Neural cell (in vitro differentiated cells): ENCODE measurements at regions not wholly inside any gene's neighbourhood (a gene's known extent, or its start where the extent isn't known, plus 50 kb on each side); places are given as distances from the start of the nearest gene placed in this dataset.

Experiments used
- H2AFZ ChIP-seq: fragments of 200-600, 300-800 bp; sonication (generic), shearing (Covaris generic); 2 replicates; pipeline ENCODE4 v1.6.0; 2014; ENCODE audit warnings: low read depth, mild to moderate bottlenecking, antibody characterized with exemption, low read length, moderate library complexity
- H3F3A ChIP-seq: fragments of 200-600 bp; shearing (Covaris generic); 2 replicates; pipeline ENCODE4 v1.6.1; 2016; ENCODE audit warnings: mild to moderate bottlenecking, moderate library complexity, mixed read lengths, antibody characterized with exemption, low read length; ENCODE audit not compliant: insufficient read depth, poor library complexity, severe bottlenecking
- H3K27ac ChIP-seq: fragments of 200-600, 300-800 bp; sonication (generic), shearing (Covaris generic); 2 replicates; pipeline ENCODE4 v1.5.1; 2014; ENCODE audit warnings: mild to moderate bottlenecking, low read length, moderate library complexity
- H3K27me3 ChIP-seq: fragments of 300-800, 200-600 bp; sonication (generic), shearing (Covaris generic); 2 replicates; pipeline ENCODE4 v1.6.0; 2014; ENCODE audit warnings: mild to moderate bottlenecking, low read depth, low read length, moderate library complexity; ENCODE audit not compliant: insufficient read depth
- H3K36me3 ChIP-seq: fragments of 300-800, 200-600 bp; sonication (generic), shearing (Covaris generic); 2 replicates; pipeline ENCODE4 v1.5.1; 2014; ENCODE audit warnings: mild to moderate bottlenecking, antibody characterized with exemption, low read length, moderate library complexity; ENCODE audit not compliant: insufficient read depth
- H3K4me2 ChIP-seq: fragments of 300-800, 200-600 bp; sonication (generic), shearing (Covaris generic); 2 replicates; pipeline ENCODE4 v1.6.0; 2014; ENCODE audit warnings: mild to moderate bottlenecking, low read length
- H3K4me3 ChIP-seq: fragments of 300-800, 200-600 bp; sonication (generic), shearing (Covaris generic); 2 replicates; pipeline ENCODE4 v1.5.1; 2014; ENCODE audit warnings: mild to moderate bottlenecking, low read length, moderate library complexity
- H3K79me2 ChIP-seq: fragments of 200-600 bp; shearing (Covaris generic); replicated peaks from 2 replicates; pipeline ENCODE4 v1.6.0; 2014; ENCODE audit warnings: mild to moderate bottlenecking, low read length, moderate library complexity; ENCODE audit not compliant: insufficient read depth
- H3K9ac ChIP-seq: fragments of 300-800, 200-600 bp; sonication (generic), shearing (Covaris generic); 2 replicates; pipeline ENCODE4 v1.6.1; 2016; ENCODE audit warnings: mild to moderate bottlenecking, low read length, mixed read lengths
- H3K9me2 ChIP-seq: fragments of 200-600 bp; shearing (Covaris generic); 2 replicates; pipeline ENCODE4 v1.6.1; 2016; ENCODE audit warnings: mild to moderate bottlenecking, low read length, mixed read lengths; ENCODE audit not compliant: insufficient read depth
- H3K9me3 ChIP-seq: fragments of 200-600, 300-800 bp; sonication (generic), shearing (Covaris generic); 2 replicates; pipeline ENCODE4 v1.6.1; 2016; ENCODE audit warnings: mild to moderate bottlenecking, mixed run types, low read length, moderate library complexity, mixed read lengths
- H4K20me1 ChIP-seq: fragments of 200-600 bp; shearing (Covaris generic); 2 replicates; pipeline ENCODE4 v1.6.1; 2016; ENCODE audit warnings: mild to moderate bottlenecking, mixed run types; ENCODE audit not compliant: insufficient read depth
- EP300 ChIP-seq: fragments of 450-650 bp; conservative IDR thresholded peaks from 2 replicates; pipeline ENCODE4 v1.6.1; 2014; ENCODE audit warnings: antibody characterized with exemption, mild to moderate bottlenecking, moderate library complexity; ENCODE audit not compliant: poor library complexity, severe bottlenecking
- EZH2 ChIP-seq: fragments of 200-600, 300-800 bp; shearing (Covaris generic), sonication (generic); IDR thresholded peaks from 2 replicates; pipeline ENCODE4 v1.6.1; 2014; ENCODE audit warnings: antibody characterized with exemption, low read length, borderline replicate concordance, mild to moderate bottlenecking; ENCODE audit not compliant: insufficient read depth, poor library complexity, severe bottlenecking
- MXI1 ChIP-seq: fragments of 450-650 bp; conservative IDR thresholded peaks from 2 replicates; pipeline ENCODE4 v1.6.1; 2014; ENCODE audit warnings: antibody characterized with exemption, mild to moderate bottlenecking; ENCODE audit not compliant: poor library complexity, severe bottlenecking
- POLR2AphosphoS5 ChIP-seq: IDR thresholded peaks from 2 replicates; pipeline ENCODE4 v1.6.1; 2012
- RAD21 ChIP-seq: fragments of 450-650 bp; conservative IDR thresholded peaks from 2 replicates; pipeline ENCODE4 v1.6.1; 2014; ENCODE audit warnings: antibody characterized with exemption, mild to moderate bottlenecking, moderate library complexity
- SMC3 ChIP-seq: fragments of 450-650 bp; conservative IDR thresholded peaks from 2 replicates; pipeline ENCODE4 v1.6.1; 2014; ENCODE audit warnings: antibody characterized with exemption, mild to moderate bottlenecking, moderate library complexity; ENCODE audit not compliant: poor library complexity
- TAF1 ChIP-seq: IDR thresholded peaks from 2 replicates; pipeline ENCODE4 v1.6.1; 2012; ENCODE audit warnings: low read depth
- TF ChIP-seq, protein P1 (sequence below): fragments of 450-650 bp; IDR thresholded peaks from 2 replicates; pipeline ENCODE4 v1.5.1; 2014; ENCODE audit warnings: antibody characterized with exemption, mild to moderate bottlenecking, moderate library complexity; ENCODE audit not compliant: poor library complexity, severe bottlenecking
- TF ChIP-seq, protein P2 (sequence below): IDR thresholded peaks from 2 replicates; pipeline ENCODE4 v1.6.1; 2012; ENCODE audit warnings: borderline replicate concordance

DNA sequence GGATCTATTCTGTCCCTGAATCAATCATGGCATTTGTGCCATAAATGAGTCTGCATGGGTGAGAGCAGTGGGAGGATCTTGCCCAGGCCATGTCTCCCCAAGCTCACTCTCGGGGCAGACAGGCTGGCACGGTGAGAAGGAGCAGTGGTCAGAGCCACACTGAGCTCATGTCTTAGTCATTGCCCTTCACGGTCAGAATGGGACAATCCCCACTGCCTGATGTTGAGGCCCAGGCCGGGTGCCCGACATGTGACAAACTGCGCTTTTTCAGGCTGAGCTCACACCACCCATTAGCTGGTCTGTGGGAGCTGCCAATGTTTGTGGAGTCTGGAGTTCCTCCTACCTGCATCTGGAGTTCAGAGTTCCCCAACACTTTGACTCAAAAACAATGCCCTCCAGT, 481.9 kb downstream of the COG6 start:
- Histone ChIP-seq H4K20me1 (no peaks in the 10 kb centered on the region), H2AFZ (no peak overlapping the region), H3K9ac (no peak overlapping the region), H3K79me2 (no peaks in the 10 kb centered on the region), H3K27ac (no peak overlapping the region), H3K9me2 (no peaks in the 10 kb centered on the region), H3F3A (no peaks in the 10 kb centered on the region), H3K4me2 (no peak overlapping the region), H3K4me3 (no peak overlapping the region), H3K36me3 (no peaks in the 10 kb centered on the region), H3K27me3 (no peaks in the 10 kb centered on the region), H3K9me3 (no peaks in the 10 kb centered on the region)
- TF ChIP-seq EZH2 (no peak), MXI1 (no peak), RAD21 (no peak), TAF1 (no peak), EP300 (no peak), SMC3 (no peak), POLR2AphosphoS5 (no peak)
- TF ChIP-seq, protein P1, sequence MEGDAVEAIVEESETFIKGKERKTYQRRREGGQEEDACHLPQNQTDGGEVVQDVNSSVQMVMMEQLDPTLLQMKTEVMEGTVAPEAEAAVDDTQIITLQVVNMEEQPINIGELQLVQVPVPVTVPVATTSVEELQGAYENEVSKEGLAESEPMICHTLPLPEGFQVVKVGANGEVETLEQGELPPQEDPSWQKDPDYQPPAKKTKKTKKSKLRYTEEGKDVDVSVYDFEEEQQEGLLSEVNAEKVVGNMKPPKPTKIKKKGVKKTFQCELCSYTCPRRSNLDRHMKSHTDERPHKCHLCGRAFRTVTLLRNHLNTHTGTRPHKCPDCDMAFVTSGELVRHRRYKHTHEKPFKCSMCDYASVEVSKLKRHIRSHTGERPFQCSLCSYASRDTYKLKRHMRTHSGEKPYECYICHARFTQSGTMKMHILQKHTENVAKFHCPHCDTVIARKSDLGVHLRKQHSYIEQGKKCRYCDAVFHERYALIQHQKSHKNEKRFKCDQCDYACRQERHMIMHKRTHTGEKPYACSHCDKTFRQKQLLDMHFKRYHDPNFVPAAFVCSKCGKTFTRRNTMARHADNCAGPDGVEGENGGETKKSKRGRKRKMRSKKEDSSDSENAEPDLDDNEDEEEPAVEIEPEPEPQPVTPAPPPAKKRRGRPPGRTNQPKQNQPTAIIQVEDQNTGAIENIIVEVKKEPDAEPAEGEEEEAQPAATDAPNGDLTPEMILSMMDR, result no peak
- TF ChIP-seq, protein P2, sequence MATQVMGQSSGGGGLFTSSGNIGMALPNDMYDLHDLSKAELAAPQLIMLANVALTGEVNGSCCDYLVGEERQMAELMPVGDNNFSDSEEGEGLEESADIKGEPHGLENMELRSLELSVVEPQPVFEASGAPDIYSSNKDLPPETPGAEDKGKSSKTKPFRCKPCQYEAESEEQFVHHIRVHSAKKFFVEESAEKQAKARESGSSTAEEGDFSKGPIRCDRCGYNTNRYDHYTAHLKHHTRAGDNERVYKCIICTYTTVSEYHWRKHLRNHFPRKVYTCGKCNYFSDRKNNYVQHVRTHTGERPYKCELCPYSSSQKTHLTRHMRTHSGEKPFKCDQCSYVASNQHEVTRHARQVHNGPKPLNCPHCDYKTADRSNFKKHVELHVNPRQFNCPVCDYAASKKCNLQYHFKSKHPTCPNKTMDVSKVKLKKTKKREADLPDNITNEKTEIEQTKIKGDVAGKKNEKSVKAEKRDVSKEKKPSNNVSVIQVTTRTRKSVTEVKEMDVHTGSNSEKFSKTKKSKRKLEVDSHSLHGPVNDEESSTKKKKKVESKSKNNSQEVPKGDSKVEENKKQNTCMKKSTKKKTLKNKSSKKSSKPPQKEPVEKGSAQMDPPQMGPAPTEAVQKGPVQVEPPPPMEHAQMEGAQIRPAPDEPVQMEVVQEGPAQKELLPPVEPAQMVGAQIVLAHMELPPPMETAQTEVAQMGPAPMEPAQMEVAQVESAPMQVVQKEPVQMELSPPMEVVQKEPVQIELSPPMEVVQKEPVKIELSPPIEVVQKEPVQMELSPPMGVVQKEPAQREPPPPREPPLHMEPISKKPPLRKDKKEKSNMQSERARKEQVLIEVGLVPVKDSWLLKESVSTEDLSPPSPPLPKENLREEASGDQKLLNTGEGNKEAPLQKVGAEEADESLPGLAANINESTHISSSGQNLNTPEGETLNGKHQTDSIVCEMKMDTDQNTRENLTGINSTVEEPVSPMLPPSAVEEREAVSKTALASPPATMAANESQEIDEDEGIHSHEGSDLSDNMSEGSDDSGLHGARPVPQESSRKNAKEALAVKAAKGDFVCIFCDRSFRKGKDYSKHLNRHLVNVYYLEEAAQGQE, result no peak

DNA sequence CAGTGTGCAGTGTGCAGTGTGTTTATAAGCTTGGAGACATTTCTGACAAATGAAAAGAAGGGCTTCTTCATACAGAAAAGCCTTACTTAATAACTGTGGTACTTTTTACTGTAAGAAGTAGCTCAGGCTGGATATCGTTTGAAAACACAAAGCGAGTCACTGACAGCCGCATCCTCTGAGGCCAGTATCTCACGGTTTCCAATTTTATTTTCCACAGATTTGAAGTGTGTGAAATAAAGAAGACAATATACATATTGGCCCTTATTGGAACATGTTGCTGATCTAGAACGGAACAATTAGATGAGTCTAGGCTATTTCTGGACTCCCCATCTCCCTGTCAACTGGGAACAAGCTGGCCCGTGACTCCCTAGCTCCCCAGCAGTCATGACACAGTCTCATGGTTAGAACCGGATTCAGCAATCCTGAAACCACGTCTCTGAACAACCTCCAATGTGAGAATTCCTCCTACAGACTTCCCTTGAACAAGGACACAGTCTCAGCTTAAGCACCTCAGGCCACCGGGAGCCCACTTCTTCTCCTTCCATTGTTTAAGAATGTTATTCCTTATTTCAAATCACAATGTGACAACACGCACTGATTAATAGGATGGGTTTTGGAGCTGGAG, 484.5 kb downstream of the COG6 start:
- Histone ChIP-seq H3F3A (no peaks in the 10 kb centered on the region), H3K4me3 (no peak overlapping the region), H3K79me2 (no peaks in the 10 kb centered on the region), H4K20me1 (no peaks in the 10 kb centered on the region), H3K27me3 (no peaks in the 10 kb centered on the region), H3K4me2 (no peak overlapping the region), H3K27ac (no peak overlapping the region), H3K9me2 (no peaks in the 10 kb centered on the region), H3K9ac (no peak overlapping the region), H2AFZ (no peak overlapping the region), H3K9me3 (no peaks in the 10 kb centered on the region), H3K36me3 (no peaks in the 10 kb centered on the region)
- TF ChIP-seq EZH2 (no peak), TAF1 (no peak), RAD21 (no peak), SMC3 (no peak), POLR2AphosphoS5 (no peak), MXI1 (no peak), EP300 (no peak)
- TF ChIP-seq, protein P1, result no peak
- TF ChIP-seq, protein P2, result no peak
